Lower leg skin (tissue), 4 donors: ENCODE measurements at regions not wholly inside any gene's neighbourhood (a gene's known extent, or its start where the extent isn't known, plus 50 kb on each side); places are given as distances from the start of the nearest gene placed in this dataset.
"Not testable (repeated sequence)": the region's sequence is repeated elsewhere in the genome, so short reads cannot be mapped to it uniquely, and the experiment has no call there.

ENCODE experiments used
- DNase-seq, 2 donors: peaks; one replicate each; pipeline ENCODE4 v3.0.0-alpha.2; 2019; ENCODE audit warnings: low spot score in 2 of 2
- H3K4me3 ChIP-seq: fragments of 200-600 bp; sonication (generic); 2 replicates; pipeline ENCODE4 v1.5.1; 2017; ENCODE audit warnings: mild to moderate bottlenecking, low read depth; ENCODE audit not compliant: poor library complexity, severe bottlenecking
- POLR2A ChIP-seq, 2 donors: fragments of 450-650 bp; IDR thresholded peaks; one replicate each; pipeline ENCODE4 v1.6.1; 2016 to 2017; ENCODE audit warnings: antibody characterized with exemption in 2 of 2, mild to moderate bottlenecking in 1 of 2, moderate library complexity in 1 of 2
- WGBS, 2 donors: methylation state at CpG; one replicate each; pipeline ENCODE4 v1.1.5; 2018; 5-methylcytosine and 5-hydroxymethylcytosine counted together
- intact Hi-C: fragments of 100-400 bp; cut with DNase I; formaldehyde crosslinking; loops from one replicate; pipeline ENCODE4 v1.15.0; 2023; ENCODE audit warnings: low total_unique reads
- TF ChIP-seq, protein P1 (sequence below), 3 donors: fragments of 450-650 bp; IDR thresholded peaks; one replicate each; pipeline ENCODE4 v1.5.1; 2016; ENCODE audit warnings: antibody characterized with exemption in 3 of 3, mild to moderate bottlenecking in 3 of 3, moderate library complexity in 2 of 3

DNA sequence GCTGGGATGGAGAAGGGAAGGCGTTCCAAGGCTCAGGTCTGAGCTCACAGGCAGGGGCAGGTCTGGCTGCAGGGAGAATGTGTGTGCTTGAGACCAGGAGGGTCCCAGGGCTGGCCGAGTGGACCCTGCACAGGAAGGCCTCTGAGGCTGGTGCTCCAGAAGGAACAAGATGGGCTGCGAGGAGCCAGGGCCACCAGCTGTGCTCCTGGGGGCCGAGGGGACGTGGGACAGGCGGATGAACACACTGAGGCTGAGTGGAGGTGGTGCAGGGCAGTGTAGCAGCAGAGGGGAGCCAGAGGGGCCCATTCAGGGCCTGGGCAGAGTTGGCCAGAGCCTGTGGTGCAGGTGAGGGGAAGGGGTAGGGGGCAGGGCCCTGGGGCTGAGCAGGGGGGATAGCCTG is 249.7 kb downstream of the TMEM121 start:
- H3K4me3 ChIP-seq, intact Hi-C loops, DNase-seq: not testable (repeated sequence)
- 96% methylated on average over 4 of the region's 6 CpGs; no CpG with 5 or more reads in 1 of the 2 donors for WGBS, 2 donors

- TF ChIP-seq POLR2A (IDR thresholded peaks at IDR 0.05), result no peak
- TF ChIP-seq, protein P1, sequence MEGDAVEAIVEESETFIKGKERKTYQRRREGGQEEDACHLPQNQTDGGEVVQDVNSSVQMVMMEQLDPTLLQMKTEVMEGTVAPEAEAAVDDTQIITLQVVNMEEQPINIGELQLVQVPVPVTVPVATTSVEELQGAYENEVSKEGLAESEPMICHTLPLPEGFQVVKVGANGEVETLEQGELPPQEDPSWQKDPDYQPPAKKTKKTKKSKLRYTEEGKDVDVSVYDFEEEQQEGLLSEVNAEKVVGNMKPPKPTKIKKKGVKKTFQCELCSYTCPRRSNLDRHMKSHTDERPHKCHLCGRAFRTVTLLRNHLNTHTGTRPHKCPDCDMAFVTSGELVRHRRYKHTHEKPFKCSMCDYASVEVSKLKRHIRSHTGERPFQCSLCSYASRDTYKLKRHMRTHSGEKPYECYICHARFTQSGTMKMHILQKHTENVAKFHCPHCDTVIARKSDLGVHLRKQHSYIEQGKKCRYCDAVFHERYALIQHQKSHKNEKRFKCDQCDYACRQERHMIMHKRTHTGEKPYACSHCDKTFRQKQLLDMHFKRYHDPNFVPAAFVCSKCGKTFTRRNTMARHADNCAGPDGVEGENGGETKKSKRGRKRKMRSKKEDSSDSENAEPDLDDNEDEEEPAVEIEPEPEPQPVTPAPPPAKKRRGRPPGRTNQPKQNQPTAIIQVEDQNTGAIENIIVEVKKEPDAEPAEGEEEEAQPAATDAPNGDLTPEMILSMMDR (IDR thresholded peaks at IDR 0.05), result no peak
- no peak overlapping the region for H3K4me3 ChIP-seq
- intact Hi-C loops, result no loop called here
- 85 to 90% methylated on average over 12 to 13 of the region's 13 CpGs for WGBS, 2 donors
- DNase-seq, result no peak
These were observed 250.5 kb downstream of the TMEM121 start for GRCh38 chr14:105776924-105777323.

GRCh38 chr14:105783707-105784106 is 257.3 kb downstream of the TMEM121 start:
- TF ChIP-seq, protein P1 (IDR thresholded peaks at IDR 0.05), result no peak
- no peak for TF ChIP-seq POLR2A (IDR thresholded peaks at IDR 0.05)
- 35 to 48% methylated on average over 2 to 3 of the region's 3 CpGs for WGBS, 2 donors
- H3K4me3 ChIP-seq, result no peak overlapping the region
- intact Hi-C loops, result no loop called here
- DNase-seq, result no peak

DNA sequence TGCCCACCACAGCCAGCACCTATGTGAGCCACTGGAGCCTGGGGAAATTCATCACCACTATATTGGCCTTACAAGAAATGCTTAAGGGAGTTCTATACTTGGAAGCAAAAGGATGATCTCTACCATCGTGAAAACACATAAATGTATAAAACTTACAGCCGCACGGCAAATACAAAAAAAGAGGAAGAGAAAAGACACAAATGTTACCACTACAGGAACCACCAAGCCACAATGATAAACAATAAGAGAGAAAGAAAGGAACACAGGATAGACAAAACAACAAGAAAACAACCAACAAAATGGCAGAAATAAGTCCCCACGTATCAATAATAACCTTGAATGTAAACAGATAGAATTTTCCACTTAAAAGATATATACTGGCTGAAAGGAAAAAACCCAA is 267.5 kb downstream of the TMEM121 start:
- intact Hi-C loops, result no loop called here
- no peak for TF ChIP-seq POLR2A (IDR thresholded peaks at IDR 0.05)
- TF ChIP-seq, protein P1 (IDR thresholded peaks at IDR 0.05), result no peak
- DNase-seq, result no peak
- 78 to 80% methylated on average over 4 of the region's 4 CpGs for WGBS, 2 donors
- no peak overlapping the region for H3K4me3 ChIP-seq

DNA sequence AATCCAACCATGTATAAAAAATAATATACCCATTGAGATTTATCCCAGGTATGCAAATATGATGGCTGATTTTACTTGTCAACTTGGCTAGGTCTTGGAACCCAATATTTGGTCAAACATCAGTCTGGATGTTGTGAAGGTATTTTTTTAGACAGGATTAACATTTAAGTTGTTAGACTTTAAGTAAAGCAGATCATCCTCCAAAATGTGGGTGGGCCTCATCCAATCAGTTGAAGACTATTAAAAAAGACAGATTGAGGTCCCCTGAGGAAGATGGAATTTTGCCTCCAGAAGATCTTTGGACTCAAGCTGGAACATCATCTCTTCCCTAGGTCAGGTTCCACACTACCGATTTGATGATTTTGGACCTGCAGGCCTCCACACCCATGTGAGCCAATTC is 271.2 kb downstream of the TMEM121 start:
- H3K4me3 ChIP-seq, result no peak overlapping the region
- intact Hi-C loops, result no loop called here
- no peak for DNase-seq
- TF ChIP-seq POLR2A (IDR thresholded peaks at IDR 0.05), result no peak
- TF ChIP-seq, protein P1 (IDR thresholded peaks at IDR 0.05), result no peak
- 91 to 92% methylated on average over 1 of the region's 1 CpG for WGBS, 2 donors

DNA sequence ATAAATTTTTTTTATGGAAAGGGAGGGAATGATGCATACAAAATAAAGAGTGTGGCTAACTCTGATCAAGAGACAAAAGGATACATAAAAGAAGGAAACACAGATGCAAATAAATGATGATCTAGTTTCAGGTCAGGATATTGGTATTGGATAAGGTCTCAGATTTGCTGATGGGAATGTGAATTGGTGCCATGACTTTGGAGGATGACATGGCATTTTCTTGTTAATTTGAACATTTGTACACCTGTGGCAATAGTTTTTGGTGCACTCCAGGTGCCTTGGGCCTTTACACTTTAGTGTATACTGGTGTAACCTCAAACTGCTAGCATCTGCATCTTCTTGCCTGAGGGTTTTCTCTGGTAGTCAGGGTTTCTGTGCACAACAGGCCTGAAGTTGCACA is 279.3 kb downstream of the TMEM121 start:
- H3K4me3 ChIP-seq, result no peak overlapping the region
- no peak for TF ChIP-seq POLR2A (IDR thresholded peaks at IDR 0.05)
- TF ChIP-seq, protein P1 (IDR thresholded peaks at IDR 0.05), result no peak
- no peak for DNase-seq
- intact Hi-C loops, result no loop called here
